ENCODE measurements at regions not wholly inside any gene's neighbourhood (a gene's known extent, or its start where the extent isn't known, plus 50 kb on each side); places are given as distances from the start of the nearest gene placed in this dataset.

DNA sequence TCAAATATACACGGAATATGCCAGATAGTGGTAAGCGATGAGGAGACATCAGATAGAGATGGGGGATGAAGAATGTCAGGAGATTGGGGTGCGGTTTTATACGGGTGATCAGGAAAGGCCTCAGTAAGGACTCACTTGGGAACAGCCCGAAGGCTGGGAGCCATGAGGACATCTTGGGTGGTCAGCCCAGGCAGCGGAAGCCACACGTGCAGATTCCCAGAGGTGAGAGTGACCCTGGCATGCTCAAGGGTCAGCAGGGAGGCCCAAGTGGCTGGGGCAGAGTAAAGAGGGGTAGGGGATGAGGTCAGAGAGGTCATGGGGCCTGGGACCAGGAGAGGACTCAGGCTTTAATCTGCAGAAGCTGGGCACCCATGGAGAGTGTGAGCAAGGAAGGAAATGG, 106.6 kb downstream of the MATN1 start:
- TF ChIP-seq, protein P1, sequence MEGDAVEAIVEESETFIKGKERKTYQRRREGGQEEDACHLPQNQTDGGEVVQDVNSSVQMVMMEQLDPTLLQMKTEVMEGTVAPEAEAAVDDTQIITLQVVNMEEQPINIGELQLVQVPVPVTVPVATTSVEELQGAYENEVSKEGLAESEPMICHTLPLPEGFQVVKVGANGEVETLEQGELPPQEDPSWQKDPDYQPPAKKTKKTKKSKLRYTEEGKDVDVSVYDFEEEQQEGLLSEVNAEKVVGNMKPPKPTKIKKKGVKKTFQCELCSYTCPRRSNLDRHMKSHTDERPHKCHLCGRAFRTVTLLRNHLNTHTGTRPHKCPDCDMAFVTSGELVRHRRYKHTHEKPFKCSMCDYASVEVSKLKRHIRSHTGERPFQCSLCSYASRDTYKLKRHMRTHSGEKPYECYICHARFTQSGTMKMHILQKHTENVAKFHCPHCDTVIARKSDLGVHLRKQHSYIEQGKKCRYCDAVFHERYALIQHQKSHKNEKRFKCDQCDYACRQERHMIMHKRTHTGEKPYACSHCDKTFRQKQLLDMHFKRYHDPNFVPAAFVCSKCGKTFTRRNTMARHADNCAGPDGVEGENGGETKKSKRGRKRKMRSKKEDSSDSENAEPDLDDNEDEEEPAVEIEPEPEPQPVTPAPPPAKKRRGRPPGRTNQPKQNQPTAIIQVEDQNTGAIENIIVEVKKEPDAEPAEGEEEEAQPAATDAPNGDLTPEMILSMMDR (IDR thresholded peaks at IDR 0.05; ENCODE audit: borderline replicate concordance, insufficient read depth, low read depth, low read length): no peak
- H3K4me3 ChIP-seq (ENCODE audit: low read depth, low read length): no peak overlapping the region

DNA sequence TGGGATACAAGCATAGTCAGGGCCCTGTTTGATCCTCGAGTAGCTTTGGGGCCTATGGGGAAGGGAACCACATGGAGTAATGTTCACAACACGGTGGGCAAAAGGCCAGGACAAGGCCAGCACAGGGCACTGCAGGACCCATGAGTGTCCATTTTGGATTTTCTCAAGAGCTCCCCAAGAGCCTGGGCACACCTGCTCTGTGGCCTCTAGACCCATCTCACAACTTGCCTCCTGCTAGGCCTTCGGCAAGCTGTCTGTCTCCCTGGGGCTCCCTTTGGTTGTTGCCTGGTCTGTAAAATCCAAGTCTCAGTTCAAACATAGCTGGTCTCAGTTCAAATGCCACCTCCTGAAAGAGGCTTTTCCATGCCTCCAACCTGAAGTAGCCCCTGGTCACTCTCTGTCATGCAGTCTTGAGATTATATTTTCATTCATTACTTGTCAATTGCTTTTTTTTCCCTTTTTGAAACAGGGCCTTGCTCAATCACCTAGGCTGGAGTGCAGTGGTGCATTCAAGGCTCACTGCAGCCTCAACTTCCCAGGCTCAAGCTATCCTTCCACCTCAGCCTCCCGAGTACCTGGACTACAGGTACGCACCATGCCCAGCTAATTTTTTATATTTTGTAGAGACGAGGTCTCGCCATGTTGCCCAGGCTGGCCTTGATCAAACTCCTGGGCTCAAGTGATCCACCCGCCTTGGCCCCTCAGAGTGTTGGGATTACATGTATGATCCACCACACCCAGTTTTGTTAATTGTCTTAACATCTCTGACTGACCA, 107.4 kb downstream of the MATN1 start:
- H3K4me3 ChIP-seq (ENCODE audit: low read depth, low read length): no peak overlapping the region
- TF ChIP-seq, protein P1 (IDR thresholded peaks at IDR 0.05; ENCODE audit: borderline replicate concordance, insufficient read depth, low read depth, low read length): no peak

DNA sequence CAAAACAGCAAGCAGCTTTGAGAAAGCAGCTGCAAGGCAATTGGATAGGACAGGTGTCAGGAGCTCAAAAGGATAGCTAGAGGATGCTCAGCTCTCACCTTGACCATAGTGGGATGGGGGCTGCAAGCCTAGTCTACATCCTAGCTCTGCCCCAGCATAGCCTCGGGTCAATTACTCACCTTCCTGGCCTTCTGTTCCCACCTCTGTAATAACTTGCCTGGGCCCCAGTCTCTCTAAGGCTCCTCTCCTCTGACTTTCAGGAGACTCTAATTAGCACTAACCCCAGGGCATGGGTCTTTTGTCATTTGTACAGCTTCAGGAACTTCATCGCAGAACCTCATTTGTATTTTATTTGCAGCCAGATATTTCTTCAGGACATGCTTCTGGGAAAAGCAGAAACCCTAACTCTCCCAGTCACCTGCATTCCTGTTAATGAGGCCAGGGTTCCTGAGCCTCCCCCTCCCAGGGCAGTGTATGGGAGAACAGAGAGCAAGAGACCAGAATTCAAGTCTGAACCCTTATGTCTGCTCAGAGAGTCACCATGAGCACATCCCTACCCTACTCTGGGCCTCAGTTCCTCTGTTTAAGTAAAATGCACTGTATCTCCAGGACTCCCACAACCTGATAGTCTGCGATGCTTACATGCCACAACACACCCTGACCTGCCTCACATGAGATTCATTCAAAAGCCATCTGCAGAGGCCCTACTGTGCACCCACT, 108.1 kb downstream of the MATN1 start:
- TF ChIP-seq, protein P1 (IDR thresholded peaks at IDR 0.05; ENCODE audit: borderline replicate concordance, insufficient read depth, low read depth, low read length): no peak
- no peak overlapping the region for H3K4me3 ChIP-seq (ENCODE audit: low read depth, low read length)

DNA sequence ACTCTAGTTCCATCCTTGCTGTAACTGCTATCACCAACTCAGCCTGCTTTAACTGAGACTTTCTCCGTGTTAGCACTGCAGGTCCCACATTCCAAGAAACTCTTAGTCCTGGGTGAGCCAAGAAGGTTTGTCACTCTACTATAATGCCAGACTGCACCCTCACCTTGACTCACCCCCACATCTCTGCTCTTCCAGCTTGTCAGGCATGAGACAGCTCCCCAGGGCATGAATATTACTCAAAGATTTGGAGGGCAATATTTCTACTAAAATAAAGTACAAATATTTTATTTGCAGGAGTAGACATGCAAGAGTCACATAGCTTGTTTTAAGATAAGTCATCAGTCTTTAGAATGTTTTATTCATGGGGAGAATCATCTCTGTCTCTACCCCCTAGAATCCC, 110.2 kb downstream of the MATN1 start:
- TF ChIP-seq, protein P1 (IDR thresholded peaks at IDR 0.05; ENCODE audit: borderline replicate concordance, insufficient read depth, low read depth, low read length): no peak
- no peak overlapping the region for H3K4me3 ChIP-seq (ENCODE audit: low read depth, low read length)

DNA sequence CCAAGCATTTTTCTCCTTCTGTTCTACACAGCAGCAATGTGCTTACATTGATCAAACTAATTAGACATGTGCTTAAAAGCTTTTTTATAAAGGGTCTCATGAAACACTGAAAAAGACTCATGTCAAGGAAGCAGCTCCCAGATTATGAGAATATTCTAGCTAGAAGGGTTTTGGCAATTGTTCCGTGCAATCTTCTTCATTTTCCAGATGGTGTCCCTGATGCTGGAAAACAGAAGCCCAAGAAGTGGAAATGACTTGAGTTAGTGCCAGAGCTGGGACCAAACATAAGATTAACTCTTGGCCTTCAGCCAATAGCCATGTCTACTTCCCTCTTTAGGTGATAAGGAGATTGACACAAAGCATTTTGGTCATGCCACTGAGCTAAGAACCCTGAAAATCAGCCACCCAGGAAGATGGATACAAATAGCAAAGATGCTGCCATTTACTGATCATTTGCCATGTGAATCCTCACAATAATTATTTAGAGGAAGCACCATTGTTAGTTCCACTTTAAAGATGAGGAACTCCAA, 110.8 kb downstream of the MATN1 start:
- H3K4me3 ChIP-seq (ENCODE audit: low read depth, low read length): no peak overlapping the region
- TF ChIP-seq, protein P1 (IDR thresholded peaks at IDR 0.05; ENCODE audit: borderline replicate concordance, insufficient read depth, low read depth, low read length): no peak

DNA sequence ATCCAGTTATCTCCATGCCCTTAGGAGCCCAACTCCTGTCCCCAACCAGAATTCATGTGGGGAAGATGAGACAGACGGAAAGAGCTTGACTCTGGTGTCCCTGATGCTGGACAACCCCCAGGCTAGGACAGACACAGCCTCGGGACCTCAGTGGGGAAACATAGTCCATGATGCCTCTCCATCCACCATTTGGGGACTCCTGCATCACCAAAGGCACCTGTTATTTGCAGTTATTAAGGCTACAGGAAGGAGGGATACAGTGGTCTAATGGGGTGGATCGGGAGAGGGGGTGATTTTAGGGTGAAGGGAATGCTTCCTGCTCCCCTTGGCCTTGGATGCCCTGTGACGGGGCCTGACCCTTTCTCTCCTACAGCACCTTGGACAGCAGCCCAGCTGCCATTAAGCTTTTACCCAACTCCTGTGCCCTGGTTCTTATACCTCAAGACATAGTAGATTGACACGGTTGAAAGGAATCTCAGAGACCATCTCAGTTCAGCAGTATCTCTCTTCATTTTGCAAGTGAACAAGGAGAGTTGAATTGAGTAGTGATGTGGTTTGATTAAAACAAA, 111.6 kb downstream of the MATN1 start:
- TF ChIP-seq, protein P1 (IDR thresholded peaks at IDR 0.05; ENCODE audit: borderline replicate concordance, insufficient read depth, low read depth, low read length): no peak
- no peak overlapping the region for H3K4me3 ChIP-seq (ENCODE audit: low read depth, low read length)

Data from GM12875 (cell line).